Tibial nerve (tissue), 4 donors: ENCODE measurements at regions not wholly inside any gene's neighbourhood (a gene's known extent, or its start where the extent isn't known, plus 50 kb on each side); places are given as distances from the start of the nearest gene placed in this dataset.

Experiments used
- DNase-seq, 2 donors: peaks; one replicate each; pipeline ENCODE4 v3.0.0-alpha.2; 2019; ENCODE audit warnings: low spot score in 2 of 2
- H3K27ac ChIP-seq, 4 donors: fragments of 200-600 bp; sonication (generic) in 3 of 4; one replicate each; pipeline ENCODE4 v1.5.1; 2017 to 2019; ENCODE audit warnings: mild to moderate bottlenecking in 1 of 4
- H3K27me3 ChIP-seq, 2 donors: fragments of 200-600 bp; sonication (generic) in 1 of 2; one replicate each; pipeline versions ENCODE4 v1.5.1 to v1.6.0; 2017 to 2019
- H3K36me3 ChIP-seq, 3 donors: fragments of 200-600 bp; sonication (generic); one replicate each; pipeline ENCODE4 v1.5.1; 2018 to 2019
- H3K4me1 ChIP-seq, 4 donors: fragments of 200-600 bp; sonication (generic) in 3 of 4; one replicate each; pipeline ENCODE4 v1.5.1; 2017 to 2019
- H3K4me3 ChIP-seq, 4 donors: fragments of 200-600 bp; sonication (generic) in 3 of 4; one replicate each; pipeline ENCODE4 v1.5.1; 2017 to 2019; ENCODE audit warnings: mild to moderate bottlenecking in 1 of 4, moderate library complexity in 1 of 4
- H3K9me3 ChIP-seq, 4 donors: fragments of 200-600 bp; sonication (generic) in 3 of 4; one replicate each; pipeline ENCODE4 v1.5.1; 2017 to 2019
- CTCF ChIP-seq, 5 experiments: fragments of 200-600 bp in 3 of 5; fragments of 450-650 bp in 2 of 5; sonication (generic) in 3 of 5; IDR thresholded peaks; one replicate each; pipeline ENCODE4 v1.5.1; 2016 to 2019; ENCODE audit warnings: antibody characterized with exemption in 5 of 5, mild to moderate bottlenecking in 3 of 5, moderate library complexity in 2 of 5
- EP300 ChIP-seq, 2 donors: sonication (generic); formaldehyde crosslinking; IDR thresholded peaks; one replicate each; pipeline ENCODE4 v1.6.1; 2017; ENCODE audit warnings: antibody characterized with exemption in 2 of 2, mild to moderate bottlenecking in 1 of 2
- POLR2A ChIP-seq, 2 donors: fragments of 450-650 bp; IDR thresholded peaks; one replicate each; pipeline ENCODE4 v1.6.1; 2017; ENCODE audit warnings: antibody characterized with exemption in 2 of 2, mild to moderate bottlenecking in 2 of 2, moderate library complexity in 2 of 2
- WGBS, 2 donors: methylation state at CpG; one replicate each; pipeline ENCODE4 v1.1.5; 2018; 5-methylcytosine and 5-hydroxymethylcytosine counted together

- H3K36me3 ChIP-seq = no peaks in the 10 kb centered on the region
- H3K4me1 ChIP-seq = no peaks in the 10 kb centered on the region
- no peaks in the 10 kb centered on the region for H3K9me3 ChIP-seq
- no peak for TF ChIP-seq POLR2A (IDR thresholded peaks at IDR 0.05)
- TF ChIP-seq CTCF (IDR thresholded peaks at IDR 0.05) = no peak
- no peak for TF ChIP-seq EP300 (IDR thresholded peaks at IDR 0.05)
- no peaks in the 10 kb centered on the region for H3K27me3 ChIP-seq
- no peak overlapping the region for H3K27ac ChIP-seq
- 57 to 60% methylated on average over 2 of the region's 2 CpGs for WGBS, 2 donors
- no peak for DNase-seq
- H3K4me3 ChIP-seq = no peak overlapping the region
Measured at GRCh38 chr18:61133783-61134182, 199.4 kb upstream of the CDH20 start.

- Histone ChIP-seq H3K4me3 (no peak overlapping the region), H3K36me3 (no peaks in the 10 kb centered on the region), H3K27ac (no peak overlapping the region), H3K9me3 (peaks cover 0 to 5% (median 0%) of the 10 kb centered on the region in 4 donors), H3K27me3 (no peaks in the 10 kb centered on the region), H3K4me1 (no peaks in the 10 kb centered on the region)
- TF ChIP-seq EP300 (IDR thresholded peaks at IDR 0.05) (no peak), CTCF (IDR thresholded peaks at IDR 0.05) (no peak)
- no peak for DNase-seq
- 75 to 76% methylated on average over 2 of the region's 2 CpGs for WGBS, 2 donors
Measured at GRCh38 chr18:61136711-61137251, 196.4 kb upstream of the CDH20 start.

- DNase-seq = no peak
- TF ChIP-seq EP300 (IDR thresholded peaks at IDR 0.05) = no peak
- TF ChIP-seq POLR2A (IDR thresholded peaks at IDR 0.05) = no peak
- no peak for TF ChIP-seq CTCF (IDR thresholded peaks at IDR 0.05)
- H3K4me1 ChIP-seq = no peaks in the 10 kb centered on the region
- H3K27me3 ChIP-seq = no peaks in the 10 kb centered on the region
- 60 to 63% methylated on average over 1 of the region's 1 CpG for WGBS, 2 donors
- H3K36me3 ChIP-seq = no peaks in the 10 kb centered on the region
- no peak overlapping the region for H3K27ac ChIP-seq
- peaks cover 0 to 15% (median 0%) of the 10 kb centered on the region in 4 donors for H3K9me3 ChIP-seq
- no peak overlapping the region for H3K4me3 ChIP-seq
Measured at GRCh38 chr18:61141691-61142090, 191.5 kb upstream of the CDH20 start.

GRCh38 chr18:61148322-61148721 is 184.9 kb upstream of the CDH20 start:
- no peak for TF ChIP-seq POLR2A (IDR thresholded peaks at IDR 0.05)
- Histone ChIP-seq H3K27me3 (no peaks in the 10 kb centered on the region), H3K9me3 (peaks cover 0 to 29% (median 0%) of the 10 kb centered on the region in 4 donors), H3K36me3 (no peaks in the 10 kb centered on the region), H3K4me3 (no peak overlapping the region), H3K27ac (no peak overlapping the region), H3K4me1 (no peaks in the 10 kb centered on the region)
- DNase-seq = no peak

GRCh38 chr18:61149786-61150185 is 183.4 kb upstream of the CDH20 start:
- H3K4me3 ChIP-seq = no peak overlapping the region
- no peak overlapping the region for H3K27ac ChIP-seq
- DNase-seq = no peak
- 95% methylated on average over 5 of the region's 5 CpGs for WGBS, 2 donors
- H3K4me1 ChIP-seq = no peaks in the 10 kb centered on the region
- TF ChIP-seq CTCF (IDR thresholded peaks at IDR 0.05) (no peak), POLR2A (IDR thresholded peaks at IDR 0.05) (no peak), EP300 (IDR thresholded peaks at IDR 0.05) (no peak)
- H3K36me3 ChIP-seq = no peaks in the 10 kb centered on the region
- peaks cover 0 to 25% (median 0%) of the 10 kb centered on the region in 4 donors for H3K9me3 ChIP-seq
- no peaks in the 10 kb centered on the region for H3K27me3 ChIP-seq

- 69 to 85% methylated on average over 3 of the region's 3 CpGs for WGBS, 2 donors
- Histone ChIP-seq H3K27ac (no peak overlapping the region), H3K4me3 (no peak overlapping the region), H3K9me3 (peaks cover 0 to 3% (median 0%) of the 10 kb centered on the region in 4 donors), H3K27me3 (no peaks in the 10 kb centered on the region), H3K4me1 (no peaks in the 10 kb centered on the region), H3K36me3 (no peaks in the 10 kb centered on the region)
- DNase-seq = no peak
- TF ChIP-seq EP300 (IDR thresholded peaks at IDR 0.05) (no peak), POLR2A (IDR thresholded peaks at IDR 0.05) (no peak), CTCF (IDR thresholded peaks at IDR 0.05) (no peak)
Measured at GRCh38 chr18:61153571-61153970, 179.7 kb upstream of the CDH20 start.
